ENCODE measurements at regions not wholly inside any gene's neighbourhood (a gene's known extent, or its start where the extent isn't known, plus 50 kb on each side); places are given as distances from the start of the nearest gene placed in this dataset.
"Not testable (repeated sequence)": the region's sequence is repeated elsewhere in the genome, so short reads cannot be mapped to it uniquely, and the experiment has no call there.

- not testable (repeated sequence) for DNase-seq
Measured at GRCh38 chr5:100983601-100984000, 80.5 kb upstream of the ST8SIA4 start.

GRCh38 chr5:100974082-100974481 is 71.0 kb upstream of the ST8SIA4 start:
- DNase-seq: no peak

GRCh38 chr5:100970646-100971255 is 67.7 kb upstream of the ST8SIA4 start:
- no peak for DNase-seq

- no peak for DNase-seq
Measured at GRCh38 chr5:100965291-100965690, 62.2 kb upstream of the ST8SIA4 start.
